PC-9 (cell line): ENCODE measurements at regions not wholly inside any gene's neighbourhood (a gene's known extent, or its start where the extent isn't known, plus 50 kb on each side); places are given as distances from the start of the nearest gene placed in this dataset.

Experiments
- BruUV-seq: library from RNA; stranded (reverse); fragments of 400-500 nt; replicated peaks from 2 replicates; lab custom pipeline; 2021; lab: Mats Ljungman, UMichigan
- CTCF ChIA-PET: fragments of 300-600 bp; sonication (Branson Sonifier 250); formaldehyde crosslinking; loops from one replicate; lab custom pipeline; 2022; ENCODE audit warnings: antibody characterized with exemption; lab: Charles Lee
- POLR2A ChIA-PET: fragments of 300-600 bp; sonication (Branson Sonifier 250); formaldehyde crosslinking; loops from one replicate; lab custom pipeline; 2022; ENCODE audit warnings: antibody characterized with exemption; ENCODE audit not compliant: unreplicated experiment; lab: Charles Lee
- DNase-seq, 2 experiments: peaks; one replicate each; pipeline versions ENCODE4 v3.0.0 to v3.0.0-alpha.2; 2015 to 2022; ENCODE audit warnings: mixed read lengths in 1 of 2
- H2AFZ ChIP-seq: fragments of 200-600 bp; sonication (generic); 2 replicates; pipeline ENCODE4 v1.8.1; 2017; ENCODE audit warnings: antibody characterized with exemption
- H3F3A ChIP-seq: fragments of 200-600 bp; sonication (generic); 2 replicates; pipeline ENCODE4 v1.8.1; 2017; ENCODE audit warnings: antibody characterized with exemption, mild to moderate bottlenecking, low read depth; ENCODE audit not compliant: insufficient read depth
- H3K27ac ChIP-seq: fragments of 200-600 bp; sonication (generic); 2 replicates; pipeline ENCODE4 v1.6.1; 2016; ENCODE audit warnings: mixed run types
- H3K27me3 ChIP-seq: fragments of 200-600 bp; sonication (generic); 2 replicates; pipeline ENCODE4 v1.6.1; 2016; ENCODE audit warnings: low read depth, mixed run types; ENCODE audit not compliant: insufficient read depth
- H3K36me3 ChIP-seq: fragments of 200-600 bp; sonication (generic); 2 replicates; pipeline ENCODE4 v1.6.1; 2016; ENCODE audit warnings: low read depth, mixed run types
- H3K4me1 ChIP-seq: fragments of 200-600 bp; sonication (generic); replicated peaks from 2 replicates; pipeline ENCODE4 v1.6.1; 2016; ENCODE audit warnings: mixed run types; ENCODE audit not compliant: insufficient read depth
- H3K4me2 ChIP-seq: fragments of 200-600 bp; sonication (generic); 2 replicates; pipeline ENCODE4 v1.6.1; 2017; ENCODE audit warnings: mixed run types
- H3K4me3 ChIP-seq: fragments of 200-600 bp; sonication (generic); 2 replicates; pipeline ENCODE4 v1.6.1; 2016; ENCODE audit warnings: mixed run types
- H3K79me2 ChIP-seq: fragments of 200-600 bp; sonication (generic); 2 replicates; pipeline ENCODE4 v1.6.1; 2017; ENCODE audit warnings: low read depth, mixed run types
- H3K9me2 ChIP-seq: fragments of 200-600 bp; sonication (generic); 2 replicates; pipeline ENCODE4 v1.8.1; 2017; ENCODE audit warnings: mild to moderate bottlenecking; ENCODE audit not compliant: insufficient read depth
- H3K9me3 ChIP-seq: fragments of 200-600 bp; sonication (generic); 2 replicates; pipeline ENCODE4 v1.8.1; 2016; ENCODE audit warnings: low read depth; ENCODE audit not compliant: insufficient read depth
- H4K20me1 ChIP-seq: fragments of 200-600 bp; sonication (generic); 2 replicates; pipeline ENCODE4 v1.8.1; 2017; ENCODE audit not compliant: insufficient read depth
- CTCF ChIP-seq: fragments of 200-600 bp; sonication (generic); conservative IDR thresholded peaks from 2 replicates; pipeline ENCODE4 v1.6.1; 2017; ENCODE audit warnings: mixed run types, antibody characterized with exemption, mild to moderate bottlenecking, moderate library complexity
- EZH2 ChIP-seq: fragments of 200-600 bp; sonication (generic); IDR thresholded peaks from 2 replicates; pipeline ENCODE4 v1.8.0; 2017; ENCODE audit warnings: antibody characterized with exemption, low read depth
- intact Hi-C: fragments of 100-400 bp; cut with micrococcal nuclease; formaldehyde crosslinking; loops from one replicate; pipeline ENCODE4 v1.10.0; 2022; ENCODE audit not compliant: unreplicated experiment

DNA sequence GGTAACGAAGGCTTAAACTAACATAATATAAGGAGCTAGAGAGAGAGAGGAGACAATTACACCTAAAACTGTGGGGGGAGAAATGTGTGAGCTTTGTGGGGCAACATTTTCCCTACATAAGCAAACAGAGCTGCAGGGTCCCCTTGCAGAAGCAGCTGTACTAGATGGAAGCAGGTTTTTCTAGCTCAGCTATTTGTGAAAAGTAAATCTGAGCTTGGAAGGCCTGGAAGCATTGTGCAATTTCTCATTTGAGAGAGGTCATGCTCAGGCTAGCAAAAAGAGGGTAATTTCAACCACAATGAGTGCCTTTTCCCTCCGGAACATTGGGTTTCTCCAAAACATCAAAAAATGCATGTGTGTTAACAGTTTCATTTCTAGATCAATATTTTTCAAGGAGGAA, 130.0 kb downstream of the ARL4C start:
- TF ChIP-seq CTCF (no peak), EZH2 (no peak)
- H3K4me3 ChIP-seq = peak overlapping the region; percentile 12; the same call in 1 of the 2 replicates
- H3K27ac ChIP-seq = peak overlapping the region; percentile 78
- H2AFZ ChIP-seq = peak overlapping the region; percentile 44; the same call in 1 of the 2 replicates
- H3K9me3 ChIP-seq = no peaks in the 10 kb centered on the region
- H3K79me2 ChIP-seq = no peaks in the 10 kb centered on the region
- H3K4me1 ChIP-seq = peaks cover 94% of the 10 kb centered on the region
- H3K36me3 ChIP-seq = no peaks in the 10 kb centered on the region
- H3K27me3 ChIP-seq = no peaks in the 10 kb centered on the region
- intact Hi-C loops = no loop called here
- DNase-seq = peak; percentile 36 to 97
- no peaks in the 10 kb centered on the region for H4K20me1 ChIP-seq
- H3F3A ChIP-seq = peaks cover 69% of the 10 kb centered on the region
- ChIA-PET CTCF (no interaction called here), POLR2A (interaction anchor here (0.6 kb wide), 2 partner anchors 39 to 136 kb away, joined by 3 to 7 read pairs; no protein-coding TSS in a partner anchor)
- H3K4me2 ChIP-seq = peak overlapping the region; percentile 67
- no TSS peak for BruUV-seq
- no peaks in the 10 kb centered on the region for H3K9me2 ChIP-seq

DNA sequence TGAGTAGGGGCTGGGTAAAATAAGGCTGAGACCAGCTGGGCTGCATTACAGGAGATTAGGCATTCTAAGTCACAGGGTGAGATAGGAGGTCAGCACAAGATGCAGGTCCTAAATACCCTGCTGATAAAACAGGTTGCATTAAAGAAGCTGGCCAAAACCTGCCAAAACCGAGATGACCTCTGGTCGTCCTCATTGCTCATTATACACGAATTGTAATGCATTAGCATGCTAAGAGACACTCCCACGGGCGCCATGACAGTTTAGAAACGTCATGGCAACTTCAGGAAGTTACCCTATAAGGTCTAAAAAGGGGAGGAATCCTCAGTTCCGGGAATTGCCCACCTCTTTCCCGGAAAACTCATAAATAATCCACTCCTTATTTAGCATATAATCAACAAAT, 132.2 kb downstream of the ARL4C start:
- POLR2A ChIA-PET = no interaction called here
- no TSS peak for BruUV-seq
- TF ChIP-seq CTCF = no peak
- TF ChIP-seq EZH2 = no peak
- Histone ChIP-seq H4K20me1 (no peaks in the 10 kb centered on the region), H3K36me3 (no peaks in the 10 kb centered on the region), H3F3A (peaks cover 77% of the 10 kb centered on the region), H3K4me3 (no peak overlapping the region), H3K4me1 (peaks cover 94% of the 10 kb centered on the region), H2AFZ (no peak overlapping the region), H3K27ac (peak overlapping the region; percentile 86), H3K4me2 (peak overlapping the region; percentile 72), H3K27me3 (no peaks in the 10 kb centered on the region), H3K9me3 (no peaks in the 10 kb centered on the region), H3K9me2 (no peaks in the 10 kb centered on the region), H3K79me2 (no peaks in the 10 kb centered on the region)
- CTCF ChIA-PET = no interaction called here
- intact Hi-C loops = no loop called here
- no peak for DNase-seq

DNA sequence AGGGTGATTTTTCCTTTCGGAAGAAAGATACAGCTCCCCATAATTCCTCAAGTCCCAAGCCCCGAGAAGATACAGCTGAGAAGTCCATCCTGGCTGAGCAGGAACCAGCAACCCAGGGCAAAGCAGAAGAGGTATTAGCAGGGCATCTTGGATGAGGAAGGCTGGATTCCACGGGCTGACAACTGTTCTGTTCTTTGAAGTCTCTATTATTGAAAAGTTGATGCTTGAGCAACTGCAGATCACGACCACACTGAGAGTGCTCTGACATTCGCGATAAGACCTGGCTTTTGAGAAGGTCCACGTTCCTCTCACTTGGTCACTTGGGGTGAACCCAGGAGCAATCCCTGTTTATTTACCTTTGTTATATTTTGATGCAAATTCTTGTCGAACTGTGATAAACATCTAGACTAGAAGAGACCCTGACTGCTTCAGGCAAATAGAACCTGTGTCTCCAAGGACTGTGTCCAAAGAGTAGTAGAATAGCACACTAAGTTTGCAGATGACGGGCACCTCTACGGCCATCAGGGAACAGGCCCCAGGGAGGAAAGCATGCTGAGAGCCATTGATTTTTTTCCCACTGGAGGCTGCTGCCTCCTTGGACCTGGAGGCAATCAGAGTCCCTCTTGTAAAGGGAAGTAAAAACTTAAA, 133.1 kb downstream of the ARL4C start:
- H4K20me1 ChIP-seq = no peaks in the 10 kb centered on the region
- H3K27ac ChIP-seq = peak overlapping the region; percentile 86
- intact Hi-C loops = loop anchor here (1.0 to 2.0 kb wide), 4 partner anchors 59 to 227 kb away; no protein-coding TSS in a partner anchor
- H2AFZ ChIP-seq = peak overlapping the region; percentile 79
- H3K4me1 ChIP-seq = peaks cover 85% of the 10 kb centered on the region
- ChIA-PET POLR2A (interaction anchor here (0.6 to 0.7 kb wide), 2 partner anchors 130 to 1096 kb away, joined by 6 to 8 read pairs; no protein-coding TSS in a partner anchor), CTCF (interaction anchor here (1.1 kb wide), 1 partner anchor 138 kb away, joined by 3 read pairs; no protein-coding TSS in a partner anchor)
- no peaks in the 10 kb centered on the region for H3K9me2 ChIP-seq
- H3K4me3 ChIP-seq = peak overlapping the region; percentile 32; the same call in 1 of the 2 replicates
- no peaks in the 10 kb centered on the region for H3K27me3 ChIP-seq
- BruUV-seq = TSS peak; percentile 68
- no peaks in the 10 kb centered on the region for H3K9me3 ChIP-seq
- peak overlapping the region; percentile 72 for H3K4me2 ChIP-seq
- peak in 1 of 2 experiments; percentile 71 for DNase-seq
- H3K36me3 ChIP-seq = no peaks in the 10 kb centered on the region
- H3F3A ChIP-seq = peaks cover 71% of the 10 kb centered on the region
- H3K79me2 ChIP-seq = no peaks in the 10 kb centered on the region
- TF ChIP-seq CTCF (no peak), EZH2 (no peak)
